H1 (cell line): ENCODE measurements at regions not wholly inside any gene's neighbourhood (a gene's known extent, or its start where the extent isn't known, plus 50 kb on each side); places are given as distances from the start of the nearest gene placed in this dataset.

Experiments
- CTCF ChIA-PET: fragments of 300-600 bp; sonication (Branson Sonifier 250); formaldehyde crosslinking; loops from one replicate; lab custom pipeline; 2021; ENCODE audit not compliant: partially characterized antibody; lab: Charles Lee
- POLR2A ChIA-PET: fragments of 300-600 bp; sonication (Branson Sonifier 250); formaldehyde crosslinking; loops from one replicate; lab custom pipeline; 2021; ENCODE audit warnings: inconsistent platforms; ENCODE audit not compliant: partially characterized antibody; lab: Charles Lee
- DNase-seq, 2 experiments: peaks; one replicate each; pipeline versions ENCODE4 v3.0.0 to v3.0.0-alpha.2; 2010 to 2022; ENCODE audit warnings: low spot score in 2 of 2, low read depth in 1 of 2, mixed read lengths in 1 of 2
- FAIRE-seq: peaks from 2 replicates; lab custom pipeline; 2011; peaks lifted over from hg19 to GRCh38; lab: Jason Lieb, UNC
- H2AFZ ChIP-seq: 2 replicates; pipeline ENCODE4 v1.8.1; 2012; ENCODE audit warnings: low read length, inconsistent platforms
- H2AK5ac ChIP-seq: 2 replicates; pipeline ENCODE4 v1.6.1; 2013; ENCODE audit warnings: low read depth, low read length
- H2BK120ac ChIP-seq: replicated peaks from 2 replicates; pipeline ENCODE3; 2013; ENCODE audit warnings: low read depth, low read length, inconsistent platforms
- H2BK12ac ChIP-seq: 2 replicates; pipeline ENCODE4 v1.6.1; 2013; ENCODE audit warnings: low read depth, low read length
- H2BK15ac ChIP-seq: 2 replicates; pipeline ENCODE4 v1.6.1; 2013; ENCODE audit warnings: low read length
- H2BK20ac ChIP-seq: 2 replicates; pipeline ENCODE4 v1.6.1; 2013; ENCODE audit warnings: low read length
- H2BK5ac ChIP-seq: 2 replicates; pipeline ENCODE4 v1.6.1; 2013; ENCODE audit warnings: low read depth, low read length
- H3K14ac ChIP-seq: 2 replicates; pipeline ENCODE4 v1.6.1; 2013; ENCODE audit warnings: inconsistent platforms; ENCODE audit not compliant: insufficient read length
- H3K18ac ChIP-seq: 2 replicates; pipeline ENCODE4 v1.6.1; 2013; ENCODE audit warnings: low read length; ENCODE audit errors: extremely low read depth
- H3K23ac ChIP-seq: 2 replicates; pipeline ENCODE4 v1.6.1; 2013; ENCODE audit warnings: inconsistent platforms; ENCODE audit not compliant: insufficient read length
- H3K23me2 ChIP-seq: 2 replicates; pipeline ENCODE4 v1.6.1; 2013; ENCODE audit warnings: low read depth, low read length
- H3K27ac ChIP-seq: 2 replicates; pipeline ENCODE4 v1.6.1; 2011; ENCODE audit warnings: low read depth, low read length, inconsistent platforms
- H3K27me3 ChIP-seq, 4 experiments: replicated peaks in 1 of 4; 1 replicate in 1 of 4; 2 replicates in 3 of 4; pipeline versions ENCODE4 v1.6.1 to v1.8.1; 2011 to 2013; ENCODE audit warnings: low read length in 3 of 4, mild to moderate bottlenecking in 3 of 4, inconsistent platforms in 2 of 4, mixed read lengths in 2 of 4, moderate library complexity in 1 of 4; ENCODE audit not compliant: control insufficient read depth in 3 of 4, insufficient read depth in 3 of 4; ENCODE audit errors: extremely low read depth in 1 of 4
- H3K36me3 ChIP-seq, 4 experiments: 2 replicates each; pipeline versions ENCODE4 v1.6.1 to v1.8.1; 2011 to 2013; ENCODE audit warnings: mild to moderate bottlenecking in 4 of 4, low read length in 3 of 4, moderate library complexity in 2 of 4, control low read depth in 1 of 4, inconsistent platforms in 1 of 4; ENCODE audit not compliant: insufficient read depth in 4 of 4, control insufficient read depth in 2 of 4
- H3K4ac ChIP-seq: replicated peaks from 2 replicates; pipeline ENCODE3; 2013; ENCODE audit warnings: low read length, low read depth, mixed read lengths, inconsistent platforms; ENCODE audit not compliant: insufficient read length
- H3K4me1 ChIP-seq, 4 experiments: replicated peaks in 1 of 4; 1 replicate in 1 of 4; 2 replicates in 3 of 4; pipeline versions ENCODE4 v1.6.1 to v1.8.1; 2011 to 2013; ENCODE audit warnings: low read length in 3 of 4, inconsistent platforms in 2 of 4, mixed read lengths in 1 of 4; ENCODE audit not compliant: insufficient read depth in 4 of 4, control insufficient read depth in 3 of 4
- H3K4me2 ChIP-seq, 2 experiments: 2 replicates each; pipeline versions ENCODE4 v1.6.1 to v1.8.1; 2011 to 2013; ENCODE audit warnings: low read depth in 2 of 2, low read length in 2 of 2, control low read depth in 1 of 2, inconsistent platforms in 1 of 2, mild to moderate bottlenecking in 1 of 2; ENCODE audit not compliant: insufficient read depth in 1 of 2
- H3K4me3 ChIP-seq, 4 experiments: fragments of 200-600, 300-600 bp in 1 of 4; sonication (generic), shearing (Covaris generic), sonication (Bioruptor Twin) in 1 of 4; 2 replicates each; pipeline versions ENCODE4 v1.5.1 to v1.8.1; 2011 to 2016; ENCODE audit warnings: low read length in 4 of 4, low read depth in 3 of 4, control low read depth in 2 of 4, inconsistent platforms in 2 of 4, mild to moderate bottlenecking in 2 of 4, mixed read lengths in 1 of 4, moderate library complexity in 1 of 4; ENCODE audit not compliant: insufficient read depth in 2 of 4; ENCODE audit errors: extremely low read depth in 1 of 4
- H3K56ac ChIP-seq: replicated peaks from 2 replicates; pipeline ENCODE3; 2013; ENCODE audit warnings: low read depth, mild to moderate bottlenecking, mixed read lengths, low read length, inconsistent platforms; ENCODE audit not compliant: insufficient read length
- H3K79me1 ChIP-seq: 2 replicates; pipeline ENCODE4 v1.6.1; 2013; ENCODE audit warnings: low read depth, low read length, control low read depth
- H3K79me2 ChIP-seq, 2 experiments: 2 replicates each; pipeline versions ENCODE4 v1.6.1 to v1.8.1; 2012 to 2013; ENCODE audit warnings: low read length in 2 of 2, mild to moderate bottlenecking in 2 of 2, inconsistent platforms in 1 of 2; ENCODE audit not compliant: insufficient read depth in 2 of 2, control insufficient read depth in 1 of 2
- H3K9ac ChIP-seq, 4 experiments: replicated peaks in 1 of 4; 1 replicate in 1 of 4; 2 replicates in 3 of 4; pipeline versions ENCODE4 v1.6.1 to v1.8.1; 2011 to 2013; ENCODE audit warnings: low read depth in 3 of 4, low read length in 3 of 4, control low read depth in 2 of 4, mild to moderate bottlenecking in 2 of 4, moderate library complexity in 2 of 4, inconsistent platforms in 1 of 4; ENCODE audit errors: extremely low read depth in 1 of 4
- H3K9me3 ChIP-seq, 2 experiments: 2 replicates each; pipeline versions ENCODE4 v1.6.1 to v1.8.1; 2012 to 2013; ENCODE audit warnings: mild to moderate bottlenecking in 2 of 2, moderate library complexity in 2 of 2, control low read depth in 1 of 2, inconsistent platforms in 1 of 2, low read depth in 1 of 2, low read length in 1 of 2, mixed read lengths in 1 of 2; ENCODE audit not compliant: insufficient read depth in 2 of 2
- H4K20me1 ChIP-seq, 2 experiments: replicated peaks in 1 of 2; 2 replicates each; pipeline versions ENCODE3 to v1.8.1; 2011 to 2013; ENCODE audit warnings: inconsistent platforms in 2 of 2, low read length in 2 of 2, mild to moderate bottlenecking in 1 of 2; ENCODE audit not compliant: insufficient read depth in 2 of 2, control insufficient read depth in 1 of 2
- H4K5ac ChIP-seq: 2 replicates; pipeline ENCODE4 v1.6.1; 2013; ENCODE audit warnings: low read length, low read depth, mixed read lengths, inconsistent platforms; ENCODE audit not compliant: insufficient read length
- H4K8ac ChIP-seq: 2 replicates; pipeline ENCODE4 v1.8.0; 2013; ENCODE audit warnings: mild to moderate bottlenecking, moderate library complexity, low read length, inconsistent platforms; ENCODE audit not compliant: insufficient read depth; ENCODE audit errors: extremely low read depth
- H4K91ac ChIP-seq: replicated peaks from 2 replicates; pipeline ENCODE3; 2013; ENCODE audit warnings: low read length, mixed read lengths, inconsistent platforms; ENCODE audit not compliant: insufficient read length
- ATF3 ChIP-seq: IDR thresholded peaks from 2 replicates; pipeline ENCODE4 v1.6.1; 2011; ENCODE audit warnings: low read depth, mild to moderate bottlenecking, low read length; ENCODE audit not compliant: insufficient read depth
- BRCA1 ChIP-seq: IDR thresholded peaks from 2 replicates; pipeline ENCODE4 v1.6.1; 2012; ENCODE audit warnings: low read depth, low read length, improper control_type of control experiment
- CTBP2 ChIP-seq: IDR thresholded peaks from 2 replicates; pipeline ENCODE4 v1.7.0; 2011; ENCODE audit warnings: borderline replicate concordance, mild to moderate bottlenecking, moderate library complexity, mixed read lengths, low read length; ENCODE audit not compliant: insufficient read depth, insufficient read length
- FOSL1 ChIP-seq: IDR thresholded peaks from 2 replicates; pipeline ENCODE4 v1.6.1; 2011; ENCODE audit warnings: mild to moderate bottlenecking, low read depth, low read length, moderate library complexity; ENCODE audit not compliant: insufficient read depth
- GABPA ChIP-seq: IDR thresholded peaks from 2 replicates; pipeline ENCODE4 v1.6.1; 2011; ENCODE audit warnings: mild to moderate bottlenecking, low read length, moderate library complexity, borderline replicate concordance; ENCODE audit not compliant: insufficient read depth
- NANOG ChIP-seq: IDR thresholded peaks from 2 replicates; pipeline ENCODE4 v1.6.1; 2011; ENCODE audit warnings: low read length, low read depth, mild to moderate bottlenecking, inconsistent platforms; ENCODE audit not compliant: insufficient read depth, poor library complexity, severe bottlenecking
- RAD21 ChIP-seq, 2 experiments: IDR thresholded peaks in 1 of 2; conservative IDR thresholded peaks in 1 of 2; 2 replicates each; pipeline ENCODE4 v1.6.1; 2011; ENCODE audit warnings: low read depth in 2 of 2, low read length in 2 of 2, improper control_type of control experiment in 1 of 2, inconsistent platforms in 1 of 2, mild to moderate bottlenecking in 1 of 2, moderate library complexity in 1 of 2
- RNF2 ChIP-seq: fragments of 200-900, 300-1000 bp; sonication (generic); IDR thresholded peaks from 2 replicates; pipeline ENCODE4 v1.7.1; 2016; ENCODE audit warnings: borderline replicate concordance, low read depth, mild to moderate bottlenecking, antibody characterized with exemption, low read length; ENCODE audit not compliant: poor library complexity, severe bottlenecking; ENCODE audit errors: missing control alignments
- RXRA ChIP-seq: IDR thresholded peaks from 2 replicates; pipeline ENCODE4 v1.6.1; 2011; ENCODE audit warnings: low read depth, mild to moderate bottlenecking, low read length, moderate library complexity; ENCODE audit not compliant: insufficient read depth
- TAF1 ChIP-seq: IDR thresholded peaks from 2 replicates; pipeline ENCODE4 v1.6.1; 2011; ENCODE audit warnings: mild to moderate bottlenecking, low read depth, low read length
- WGBS, 2 experiments: shearing (Covaris generic) in 1 of 2; methylation state at CpG; one replicate each; pipeline versions ENCODE4 v1.1.6 to v1.1.7; 2013 to 2015; ENCODE audit warnings: low lambda C conversion rate in 2 of 2, mixed read lengths in 2 of 2, inconsistent platforms in 1 of 2, low coverage in 1 of 2, missing lambda C conversion rate in 1 of 2; ENCODE audit not compliant: insufficient replicate concordance in 2 of 2, insufficient coverage in 1 of 2, insufficient read length in 1 of 2; ENCODE audit errors: extremely low coverage in 1 of 2, missing lambda C conversion rate in 1 of 2; 5-methylcytosine and 5-hydroxymethylcytosine counted together
- TF ChIP-seq, protein P1 (sequence below): IDR thresholded peaks from 2 replicates; pipeline ENCODE4 v1.6.1; 2011; ENCODE audit warnings: low read length, improper control_type of control experiment

GRCh38 chr2:134777593-134777992 is 58.8 kb upstream of the TMEM163 start:
- H2AFZ ChIP-seq = no peak overlapping the region
- H3K27me3 ChIP-seq = no peaks in the 10 kb centered on the region
- H3K4me2 ChIP-seq = no peak overlapping the region
- no peaks in the 10 kb centered on the region for H4K20me1 ChIP-seq
- no peaks in the 10 kb centered on the region for H3K36me3 ChIP-seq
- H2AK5ac ChIP-seq = no peak overlapping the region
- H3K9ac ChIP-seq = no peak overlapping the region
- no peak overlapping the region for H3K14ac ChIP-seq
- no peak overlapping the region for H3K56ac ChIP-seq
- no peak for FAIRE-seq
- 90% methylated on average over 4 of the region's 4 CpGs; no CpG with 5 or more reads in 1 of the 2 experiments for WGBS, 2 experiments
- H2BK12ac ChIP-seq = no peak overlapping the region
- no peak overlapping the region for H4K91ac ChIP-seq
- H3K79me1 ChIP-seq = no peaks in the 10 kb centered on the region
- no peak overlapping the region for H3K4me3 ChIP-seq
- no peak overlapping the region for H2BK120ac ChIP-seq
- no peak overlapping the region for H2BK15ac ChIP-seq
- no peak overlapping the region for H4K8ac ChIP-seq
- no peaks in the 10 kb centered on the region for H3K23me2 ChIP-seq
- no peak overlapping the region for H3K27ac ChIP-seq
- DNase-seq = no peak
- no peak overlapping the region for H3K4ac ChIP-seq
- H2BK5ac ChIP-seq = no peak overlapping the region
- no peaks in the 10 kb centered on the region for H3K9me3 ChIP-seq
- peaks cover 3 to 9% (median 7%) of the 10 kb centered on the region in 4 experiments; a peak in 6 of 7 replicates for H3K4me1 ChIP-seq
- POLR2A ChIA-PET = interaction anchor here (0.7 kb wide), 1 partner anchor 185 kb away, joined by 3 read pairs; no protein-coding TSS in a partner anchor
- no peak overlapping the region for H4K5ac ChIP-seq
- H3K79me2 ChIP-seq = 0 out of 4 replicates have a peak, but pooled peaks cover 0 to 3% of the 10 kb centered on the region in 2 experiments
- CTCF ChIA-PET = interaction anchor here (0.7 to 1.7 kb wide), 18 partner anchors 9 to 859 kb away, joined by 3 to 6 read pairs (median 4); no protein-coding TSS in a partner anchor
- H3K23ac ChIP-seq = no peak overlapping the region
- no peak overlapping the region for H2BK20ac ChIP-seq
- no peak overlapping the region for H3K18ac ChIP-seq
- TF ChIP-seq RAD21 (IDR thresholded peaks at IDR 0.05 in 1 of 2, conservative IDR thresholded peaks at IDR 0.05 in 1 of 2; ENCODE audit: low read depth in 2 of 2, low read length in 2 of 2) (no peak), GABPA (no peak), RXRA (no peak), BRCA1 (no peak), ATF3 (no peak), FOSL1 (no peak), NANOG (no peak), TAF1 (no peak), RNF2 (no peak), CTBP2 (no peak)
- TF ChIP-seq, protein P1, sequence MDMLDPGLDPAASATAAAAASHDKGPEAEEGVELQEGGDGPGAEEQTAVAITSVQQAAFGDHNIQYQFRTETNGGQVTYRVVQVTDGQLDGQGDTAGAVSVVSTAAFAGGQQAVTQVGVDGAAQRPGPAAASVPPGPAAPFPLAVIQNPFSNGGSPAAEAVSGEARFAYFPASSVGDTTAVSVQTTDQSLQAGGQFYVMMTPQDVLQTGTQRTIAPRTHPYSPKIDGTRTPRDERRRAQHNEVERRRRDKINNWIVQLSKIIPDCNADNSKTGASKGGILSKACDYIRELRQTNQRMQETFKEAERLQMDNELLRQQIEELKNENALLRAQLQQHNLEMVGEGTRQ = no peak
